Stimulated activated CD8-positive, alpha-beta memory T cell treated with anti-CD3 and anti-CD28 coated beads, Interleukin-7, amount 100 ng/mL, for 1 hour (primary cell): ENCODE measurements at regions not wholly inside any gene's neighbourhood (a gene's known extent, or its start where the extent isn't known, plus 50 kb on each side); places are given as distances from the start of the nearest gene placed in this dataset.

Source experiments
- DNase-seq, 2 donors: peaks; one replicate each; pipeline ENCODE4 v3.0.0-alpha.2; 2020; ENCODE audit warnings: low read depth in 2 of 2

DNA sequence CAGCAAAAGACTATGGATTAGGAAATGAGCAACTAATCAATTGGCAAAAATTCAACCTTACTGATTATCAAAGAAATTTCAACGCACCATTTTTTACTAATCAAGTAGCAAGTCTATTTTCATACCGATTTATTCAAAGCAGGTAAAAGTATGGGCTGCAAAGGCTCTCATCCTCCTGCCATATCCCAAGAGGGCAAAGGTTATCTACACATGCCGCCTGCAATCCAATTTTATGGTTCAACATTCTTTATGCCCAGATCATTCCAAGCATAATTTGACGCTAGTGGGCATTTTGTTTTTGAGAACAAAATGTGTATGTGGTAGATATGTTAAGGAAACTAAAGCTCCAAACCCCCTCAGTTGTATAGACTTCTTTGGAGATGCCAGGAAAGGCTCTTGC, 270.6 kb downstream of the MAF start:
- DNase-seq = no peak

DNA sequence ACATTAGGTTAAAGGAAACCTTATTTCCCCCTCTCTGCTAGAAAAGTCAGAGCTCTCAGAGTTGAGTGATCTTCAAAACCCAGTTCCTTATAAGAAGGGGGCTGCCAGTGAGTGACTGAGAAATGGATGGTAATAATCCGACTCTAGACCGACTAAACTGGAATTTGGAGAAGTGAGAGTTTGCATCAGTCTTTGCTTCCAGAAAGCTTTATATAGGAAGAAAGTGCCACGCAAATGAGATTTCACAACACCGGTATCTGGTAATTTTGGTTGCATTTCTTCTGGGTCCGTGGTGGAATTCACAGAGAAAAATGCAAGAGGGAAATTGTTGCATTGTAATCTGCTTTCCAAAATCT, 271.4 kb downstream of the MAF start:
- DNase-seq = no peak

DNA sequence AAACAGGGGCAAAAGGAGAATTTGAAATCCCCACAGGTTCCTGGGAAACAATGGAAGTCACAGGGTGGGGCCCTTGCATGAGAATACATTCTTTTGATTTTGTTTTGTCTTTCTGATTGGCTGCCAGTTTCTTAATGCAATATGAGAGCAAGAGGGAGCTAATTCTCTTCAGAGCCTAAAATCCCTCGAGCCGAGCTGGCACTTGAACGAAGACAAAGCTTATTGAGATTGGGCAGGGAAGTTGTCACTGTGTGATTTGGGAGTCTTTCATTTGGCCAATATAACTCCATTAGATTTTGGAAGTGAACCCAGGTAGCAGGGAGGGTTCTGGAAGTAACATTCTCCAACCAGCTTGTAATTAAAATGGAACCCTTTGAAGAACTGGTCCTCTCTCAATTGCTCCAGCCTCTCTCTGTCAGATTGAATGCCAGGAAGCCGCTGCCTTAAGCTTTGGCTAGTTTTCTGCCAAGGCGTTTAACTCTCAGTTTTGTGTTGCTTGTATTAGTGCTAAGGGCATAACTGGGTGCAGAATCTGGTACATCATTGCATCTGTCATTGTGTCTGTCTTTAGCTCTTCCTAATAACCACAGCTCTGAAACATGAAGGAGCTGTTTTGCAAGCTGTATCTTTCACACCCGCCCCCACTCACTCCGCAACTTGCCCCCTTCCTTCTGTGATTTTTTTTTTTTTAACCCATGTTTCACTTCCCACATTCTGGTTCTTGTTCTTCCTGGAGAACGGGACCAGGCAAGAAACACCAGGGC, 272.0 kb downstream of the MAF start:
- DNase-seq = no peak

DNA sequence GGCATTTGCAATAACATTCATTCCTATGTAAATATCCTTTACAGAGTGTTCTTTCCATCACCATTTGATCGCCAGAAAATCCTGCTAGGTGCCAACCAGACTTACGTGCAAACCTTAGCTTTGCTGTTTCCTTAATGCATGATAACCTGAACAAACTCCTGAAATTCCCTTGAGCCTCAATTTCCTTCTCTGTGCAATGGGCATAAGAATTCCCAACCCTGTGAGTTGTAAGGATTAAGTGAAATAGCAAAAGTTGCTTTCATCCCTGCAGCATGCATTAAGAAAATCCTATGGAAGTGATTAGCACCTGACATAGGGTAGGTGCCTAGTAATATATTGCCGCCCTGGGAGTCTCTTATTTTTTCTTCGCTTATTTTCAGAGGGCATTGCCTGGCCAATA, 272.7 kb downstream of the MAF start:
- no peak for DNase-seq

GRCh38 chr16:79326549-79326948, 274.0 kb downstream of the MAF start:
- DNase-seq = no peak

DNA sequence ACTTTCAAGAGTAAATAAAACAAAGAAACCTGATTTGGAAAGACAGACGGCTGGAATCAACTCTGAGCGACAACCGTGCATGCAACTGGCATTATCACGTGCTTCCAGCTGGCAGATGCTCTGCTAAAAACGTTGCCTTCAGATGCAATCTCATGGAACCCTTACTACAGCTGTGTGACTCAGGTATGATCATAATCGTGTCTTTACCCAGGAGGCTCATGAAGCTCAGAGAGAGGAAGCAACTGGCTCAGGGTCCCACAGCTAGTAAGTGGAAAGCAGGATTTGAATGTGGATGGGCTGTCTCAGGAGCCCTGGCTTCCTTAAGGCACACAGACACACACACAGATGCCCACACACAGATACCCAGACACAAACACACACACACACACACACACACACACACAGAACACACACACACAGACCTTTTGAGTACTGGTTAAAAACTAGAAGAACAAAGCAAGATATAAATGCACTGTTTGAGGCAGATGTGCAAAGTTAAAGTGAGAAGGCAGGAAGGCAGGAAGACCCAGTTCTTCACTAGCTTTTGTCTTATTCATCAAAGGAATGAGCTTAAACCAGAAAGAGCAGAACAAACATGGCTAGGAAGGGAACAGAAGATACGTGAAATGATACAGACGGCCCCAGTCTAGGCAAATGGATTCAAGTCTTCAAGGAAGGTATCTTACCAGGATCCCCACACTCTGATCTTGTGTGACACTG, 275.2 kb downstream of the MAF start:
- DNase-seq = no peak

- DNase-seq = no peak
Observed at GRCh38 chr16:79320956-79321355, 279.6 kb downstream of the MAF start.

GRCh38 chr16:79318143-79318899, 282.2 kb downstream of the MAF start:
- DNase-seq = no peak

GRCh38 chr16:79317521-79317920, 283.0 kb downstream of the MAF start:
- no peak for DNase-seq

GRCh38 chr16:79317026-79317425, 283.5 kb downstream of the MAF start:
- DNase-seq = no peak

DNA sequence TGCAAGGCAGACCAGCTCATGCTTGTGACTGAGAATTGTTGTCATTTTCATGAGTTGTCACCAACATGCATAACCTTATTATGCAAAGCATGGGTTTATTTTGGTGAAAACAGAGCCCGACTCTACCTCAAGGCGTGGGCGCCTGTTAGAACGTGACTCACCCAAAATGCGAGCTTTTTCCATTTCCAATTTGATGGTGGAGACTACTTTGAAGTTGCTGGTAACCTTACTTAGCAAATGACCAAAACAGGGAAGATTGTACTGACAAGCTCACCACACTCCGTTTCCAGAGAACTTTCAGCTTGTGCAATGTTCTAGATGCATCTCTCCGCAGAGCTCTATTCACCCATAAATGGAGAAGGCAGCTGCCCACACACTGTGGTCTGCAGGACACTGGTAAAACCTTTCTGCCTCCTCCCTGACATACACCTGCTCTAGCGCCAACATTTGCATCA, 284.5 kb downstream of the MAF start:
- DNase-seq = no peak

DNA sequence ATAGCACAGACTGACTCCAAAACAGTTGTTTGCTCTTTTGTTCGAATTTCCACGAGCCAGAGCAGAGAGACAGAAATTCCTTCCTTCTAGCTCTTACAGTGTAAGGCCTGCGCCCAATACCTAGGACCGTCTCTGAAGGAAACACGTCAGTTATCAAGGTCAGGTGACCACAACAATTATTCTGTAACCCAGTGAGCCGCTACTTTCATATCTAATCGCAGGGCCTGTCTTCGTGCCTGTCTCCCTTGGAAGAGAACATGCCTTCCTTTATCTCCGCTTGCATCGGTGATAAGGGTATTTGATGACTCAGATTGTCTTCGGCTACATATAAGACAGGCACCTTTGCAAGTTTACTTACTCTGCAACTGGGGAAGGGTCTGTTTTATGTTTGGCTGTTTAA, 288.0 kb downstream of the MAF start:
- DNase-seq = no peak

DNA sequence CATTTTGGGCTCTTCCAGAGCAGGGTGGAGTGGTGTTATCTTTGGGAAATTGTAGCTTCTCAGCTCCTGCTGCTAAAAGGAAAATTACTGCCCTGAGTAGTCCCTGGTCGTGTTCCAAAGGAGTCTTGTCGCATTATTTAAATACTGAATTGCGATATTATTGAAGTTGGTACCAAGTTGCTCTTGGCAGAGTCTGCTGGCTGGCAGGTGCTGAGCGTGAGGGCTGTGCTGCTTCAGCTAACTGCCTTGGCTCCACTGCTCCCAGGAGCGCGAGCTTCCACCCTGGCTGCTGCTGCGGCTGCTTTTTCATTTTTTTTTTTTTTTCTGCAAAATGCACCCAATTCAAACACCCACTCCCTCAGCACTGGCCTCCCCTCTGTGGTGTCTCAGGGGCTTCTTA, 289.8 kb downstream of the MAF start:
- DNase-seq = no peak

DNA sequence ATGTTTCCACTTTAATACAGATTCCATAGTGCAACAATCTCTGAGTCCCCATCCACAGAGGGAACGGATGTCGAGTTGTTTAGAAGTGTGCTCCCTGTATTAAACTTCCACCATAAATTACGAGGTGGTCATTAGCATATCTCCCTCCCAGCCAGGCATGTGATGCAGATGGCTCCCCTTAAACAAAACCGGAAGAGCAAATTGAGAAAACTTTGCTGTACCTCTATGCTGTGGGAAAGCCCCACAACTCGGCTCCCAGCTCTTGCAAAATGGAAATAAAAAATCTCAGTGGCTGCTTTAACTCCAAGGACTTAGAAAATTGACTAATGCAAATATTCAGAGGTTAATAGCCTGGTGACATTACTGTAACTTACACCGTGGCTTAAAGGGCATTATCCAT, 290.9 kb downstream of the MAF start:
- no peak for DNase-seq

DNA sequence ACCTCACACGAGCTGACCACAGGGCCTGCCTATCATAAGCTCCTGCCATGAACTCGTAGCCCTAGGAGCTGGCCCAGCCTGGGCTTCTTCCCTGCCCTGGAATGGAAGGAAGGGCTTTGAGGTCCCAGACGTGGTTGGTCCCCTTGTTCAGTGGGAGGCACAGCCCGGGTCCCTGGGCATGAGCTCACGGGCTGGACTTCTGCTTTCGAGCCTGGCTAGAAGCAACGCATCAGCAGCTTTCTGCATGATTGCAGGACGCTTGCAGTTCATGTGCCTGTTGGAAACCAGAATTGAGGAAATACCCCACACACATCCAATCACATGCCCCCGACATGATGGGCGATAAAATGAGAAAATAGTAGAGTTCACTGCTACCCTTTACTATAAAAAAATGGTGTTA, 293.3 kb downstream of the MAF start:
- DNase-seq = no peak

DNA sequence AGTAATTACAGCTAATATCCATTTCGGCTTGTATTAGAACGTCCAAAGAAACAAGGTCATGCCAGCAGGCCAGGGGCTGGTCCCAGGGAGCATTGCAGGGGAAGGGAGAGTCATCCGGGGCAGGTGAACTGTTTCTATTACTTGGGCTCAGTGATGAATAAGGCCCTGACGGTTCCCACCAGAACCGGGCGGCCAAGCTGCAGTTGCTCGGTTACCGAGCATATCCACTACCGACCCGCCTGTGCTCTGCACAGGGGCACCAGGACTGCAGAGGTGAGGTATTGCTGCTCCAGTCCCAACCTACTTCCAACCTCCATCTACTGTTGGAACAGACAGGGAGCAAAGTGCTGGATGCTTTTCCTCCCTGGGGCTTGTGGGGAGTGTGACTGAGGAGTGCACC, 295.5 kb downstream of the MAF start:
- no peak for DNase-seq

DNA sequence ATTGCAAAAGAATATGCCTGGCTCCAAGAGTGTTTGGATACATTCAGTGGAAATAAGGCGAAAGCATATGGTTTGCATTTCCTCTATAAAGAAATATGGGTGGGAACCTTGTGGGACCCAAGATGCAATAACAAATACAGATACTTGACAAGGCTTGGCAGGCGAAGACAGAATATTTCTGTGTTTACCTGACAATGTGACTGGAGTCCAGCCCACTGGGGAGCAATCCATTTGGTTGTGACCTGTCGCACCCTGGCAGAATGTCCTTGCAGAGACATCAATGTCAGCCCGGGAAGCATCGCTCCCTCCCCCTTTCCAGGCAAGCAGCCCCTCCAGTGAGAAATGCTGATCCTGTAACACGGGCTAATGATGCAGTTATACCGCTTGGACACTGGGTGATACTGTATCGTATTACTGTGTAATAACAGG, 296.6 kb downstream of the MAF start:
- no peak for DNase-seq

GRCh38 chr16:79303206-79303605, 297.3 kb downstream of the MAF start:
- DNase-seq = no peak

GRCh38 chr16:79302731-79303130, 297.8 kb downstream of the MAF start:
- DNase-seq = no peak

GRCh38 chr16:79301051-79301450, 299.5 kb downstream of the MAF start:
- no peak for DNase-seq

- no peak for DNase-seq
Observed at GRCh38 chr16:79298894-79299799, 301.4 kb downstream of the MAF start.

GRCh38 chr16:79298476-79298875, 302.1 kb downstream of the MAF start:
- no peak for DNase-seq
